AG04450 (cell line): ENCODE measurements at regions not wholly inside any gene's neighbourhood (a gene's known extent, or its start where the extent isn't known, plus 50 kb on each side); places are given as distances from the start of the nearest gene placed in this dataset.

Source experiments
- CTCF ChIA-PET: fragments of 300-600, 350-600 bp; formaldehyde crosslinking; extraction: SDS; loops from one replicate; lab custom pipeline; 2022; ENCODE audit warnings: antibody characterized with exemption, inconsistent platforms; lab: Charles Lee
- POLR2A ChIA-PET: fragments of 350-600 bp; formaldehyde crosslinking; extraction: SDS; loops from one replicate; lab custom pipeline; 2021; ENCODE audit warnings: antibody characterized with exemption, inconsistent platforms; lab: Yijun Ruan, JAX
- DNase-seq: peaks from one replicate; pipeline ENCODE4 v3.0.0-alpha.2; 2011; ENCODE audit warnings: low read depth, low spot score
- H3K27ac ChIP-seq: one replicate; pipeline ENCODE4 v1.5.1; 2012; ENCODE audit warnings: low read depth, low read length, control low read depth
- H3K27me3 ChIP-seq: one replicate; pipeline ENCODE4 v1.6.0; 2012; ENCODE audit warnings: low read length; ENCODE audit not compliant: control insufficient read depth, insufficient read depth
- H3K4me3 ChIP-seq: 2 replicates; pipeline ENCODE4 v1.5.1; 2011; ENCODE audit warnings: mild to moderate bottlenecking, low read depth, low read length, control low read depth
- H3K9me3 ChIP-seq: 2 replicates; pipeline ENCODE4 v1.5.1; 2012; ENCODE audit warnings: low read length; ENCODE audit not compliant: control insufficient read depth, insufficient read depth
- TF ChIP-seq, protein P1 (sequence below): IDR thresholded peaks from 2 replicates; pipeline ENCODE4 v1.5.1; 2011; ENCODE audit warnings: low read depth, low read length, control low read depth, inconsistent platforms

DNA sequence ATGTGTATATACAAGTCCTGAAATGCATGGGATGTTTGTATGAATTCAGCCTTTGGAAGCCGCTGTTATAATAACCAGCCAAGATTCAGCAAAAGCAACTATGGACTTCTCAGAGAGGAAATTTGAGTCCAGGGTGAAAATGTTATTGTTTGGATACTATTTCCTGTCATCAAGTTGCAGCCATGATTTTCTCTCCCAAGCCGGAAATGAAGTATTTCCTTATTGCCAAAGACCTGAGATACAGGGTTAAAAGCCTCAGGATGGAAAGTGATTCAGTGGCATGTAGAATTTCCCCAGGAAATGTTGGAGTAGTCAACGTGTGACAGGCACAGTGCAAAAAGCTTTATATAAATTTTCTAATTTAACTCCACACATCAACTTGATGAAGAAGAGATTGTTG, 133.9 kb downstream of the IRS2 start:
- no peak overlapping the region for H3K4me3 ChIP-seq
- ChIA-PET POLR2A (no interaction called here), CTCF (no interaction called here)
- no peak for DNase-seq
- TF ChIP-seq, protein P1, sequence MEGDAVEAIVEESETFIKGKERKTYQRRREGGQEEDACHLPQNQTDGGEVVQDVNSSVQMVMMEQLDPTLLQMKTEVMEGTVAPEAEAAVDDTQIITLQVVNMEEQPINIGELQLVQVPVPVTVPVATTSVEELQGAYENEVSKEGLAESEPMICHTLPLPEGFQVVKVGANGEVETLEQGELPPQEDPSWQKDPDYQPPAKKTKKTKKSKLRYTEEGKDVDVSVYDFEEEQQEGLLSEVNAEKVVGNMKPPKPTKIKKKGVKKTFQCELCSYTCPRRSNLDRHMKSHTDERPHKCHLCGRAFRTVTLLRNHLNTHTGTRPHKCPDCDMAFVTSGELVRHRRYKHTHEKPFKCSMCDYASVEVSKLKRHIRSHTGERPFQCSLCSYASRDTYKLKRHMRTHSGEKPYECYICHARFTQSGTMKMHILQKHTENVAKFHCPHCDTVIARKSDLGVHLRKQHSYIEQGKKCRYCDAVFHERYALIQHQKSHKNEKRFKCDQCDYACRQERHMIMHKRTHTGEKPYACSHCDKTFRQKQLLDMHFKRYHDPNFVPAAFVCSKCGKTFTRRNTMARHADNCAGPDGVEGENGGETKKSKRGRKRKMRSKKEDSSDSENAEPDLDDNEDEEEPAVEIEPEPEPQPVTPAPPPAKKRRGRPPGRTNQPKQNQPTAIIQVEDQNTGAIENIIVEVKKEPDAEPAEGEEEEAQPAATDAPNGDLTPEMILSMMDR, result no peak
- no peaks in the 10 kb centered on the region for H3K9me3 ChIP-seq
- peaks cover 7% of the 10 kb centered on the region for H3K27me3 ChIP-seq
- no peak overlapping the region for H3K27ac ChIP-seq

DNA sequence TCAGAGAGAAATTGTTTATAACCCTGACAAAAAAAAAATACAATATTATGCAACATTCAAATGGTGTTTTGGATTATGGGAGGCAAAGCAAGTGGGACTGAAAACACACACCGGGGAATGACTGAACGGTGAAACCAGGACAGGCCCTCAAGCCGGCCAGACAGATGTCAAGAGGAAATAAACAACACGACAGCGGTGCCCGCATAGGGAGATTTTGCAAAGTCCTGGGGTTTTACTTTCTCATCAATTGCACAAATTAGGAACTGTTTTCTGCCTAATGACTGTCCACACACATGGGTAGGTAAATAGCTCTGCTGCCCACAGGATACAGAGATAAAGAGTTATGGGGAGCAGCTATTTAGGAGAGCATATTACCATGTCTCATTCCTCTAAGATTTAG, 134.5 kb downstream of the IRS2 start:
- Histone ChIP-seq H3K27me3 (peaks cover 7% of the 10 kb centered on the region), H3K9me3 (no peaks in the 10 kb centered on the region), H3K27ac (no peak overlapping the region), H3K4me3 (no peak overlapping the region)
- TF ChIP-seq, protein P1, result no peak
- no peak for DNase-seq
- POLR2A ChIA-PET, result no interaction called here
- CTCF ChIA-PET, result no interaction called here

DNA sequence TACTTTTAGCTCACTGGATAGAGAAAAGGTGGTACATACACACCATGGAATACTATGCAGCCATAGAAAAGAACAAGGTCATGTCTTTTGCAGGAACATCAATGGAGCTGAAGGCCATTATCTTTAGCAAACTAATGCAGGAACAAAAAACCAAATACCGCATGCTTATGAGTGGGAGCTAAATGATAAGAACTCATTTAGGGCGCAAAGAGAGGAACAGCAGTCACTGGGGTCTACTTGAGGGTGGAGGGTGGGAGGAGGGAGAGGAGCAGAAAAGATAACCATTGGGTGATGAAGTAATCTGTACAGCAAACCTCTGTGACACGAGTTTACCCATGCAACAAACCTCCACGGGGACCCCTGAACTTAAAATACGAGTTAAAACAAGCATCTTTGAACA, 135.1 kb downstream of the IRS2 start:
- ChIA-PET CTCF (no interaction called here), POLR2A (no interaction called here)
- H3K27me3 ChIP-seq, result peaks cover 7% of the 10 kb centered on the region
- DNase-seq, result no peak
- H3K27ac ChIP-seq, result no peak overlapping the region
- TF ChIP-seq, protein P1, result no peak
- no peak overlapping the region for H3K4me3 ChIP-seq
- H3K9me3 ChIP-seq, result no peaks in the 10 kb centered on the region

DNA sequence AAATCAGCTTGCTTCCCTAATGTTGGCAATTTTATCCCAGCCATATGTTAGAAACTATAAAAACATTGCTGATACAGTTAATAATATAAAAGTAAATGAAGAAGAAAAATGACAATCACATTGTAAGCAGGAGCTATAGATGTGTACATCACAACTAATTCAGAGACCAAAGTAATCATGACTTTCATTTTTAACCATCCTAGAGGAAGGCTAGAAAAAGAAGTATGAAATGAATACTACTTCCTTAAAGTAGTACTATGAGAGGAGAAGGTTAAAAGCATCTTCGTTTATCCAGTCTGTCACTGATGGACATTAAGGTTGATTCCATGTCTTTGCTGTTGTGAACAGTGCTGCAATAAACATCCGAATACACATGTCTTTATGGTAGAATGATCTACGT, 135.5 kb downstream of the IRS2 start:
- ChIA-PET CTCF (no interaction called here), POLR2A (no interaction called here)
- no peak overlapping the region for H3K27ac ChIP-seq
- no peak overlapping the region for H3K4me3 ChIP-seq
- no peak for DNase-seq
- peaks cover 6% of the 10 kb centered on the region for H3K27me3 ChIP-seq
- TF ChIP-seq, protein P1, result no peak
- no peaks in the 10 kb centered on the region for H3K9me3 ChIP-seq

DNA sequence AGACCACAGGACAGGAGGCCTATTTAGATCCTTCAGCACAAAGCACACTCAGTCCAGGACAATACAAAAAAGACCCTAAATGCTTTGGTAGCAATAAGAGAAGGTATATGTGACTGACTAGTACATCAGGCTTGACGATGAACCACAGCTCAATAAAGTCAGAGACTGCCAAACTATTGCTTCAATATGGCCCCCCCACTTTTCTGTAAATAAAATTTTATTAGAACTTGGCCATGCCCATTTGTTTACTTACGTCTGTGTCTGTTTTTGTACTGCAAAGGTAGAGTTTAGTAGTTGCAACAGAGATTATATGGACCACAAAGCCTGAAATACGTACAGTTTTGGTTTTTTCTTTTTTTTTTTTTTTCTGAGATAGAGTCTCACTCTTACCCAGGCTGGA, 136.7 kb downstream of the IRS2 start:
- no peak for DNase-seq
- TF ChIP-seq, protein P1, result no peak
- no peaks in the 10 kb centered on the region for H3K9me3 ChIP-seq
- ChIA-PET POLR2A (no interaction called here), CTCF (no interaction called here)
- no peak overlapping the region for H3K4me3 ChIP-seq
- no peak overlapping the region for H3K27ac ChIP-seq
- peaks cover 3% of the 10 kb centered on the region for H3K27me3 ChIP-seq
